Inferior parietal cortex (tissue), 1 donor: ENCODE measurements at regions not wholly inside any gene's neighbourhood (a gene's known extent, or its start where the extent isn't known, plus 50 kb on each side); places are given as distances from the start of the nearest gene placed in this dataset.

Source experiments
- DNase-seq: peaks from one replicate; pipeline ENCODE4 v3.0.0-alpha.2; 2016; ENCODE audit errors: extremely low spot score

- no peak for DNase-seq
These were observed 226.9 kb upstream of the CRY1 start for GRCh38 chr12:107320033-107320928.

- no peak for DNase-seq
These were observed 227.7 kb upstream of the CRY1 start for GRCh38 chr12:107320929-107321631.

- no peak for DNase-seq
These were observed 228.7 kb upstream of the CRY1 start for GRCh38 chr12:107322063-107322462.

- DNase-seq, result no peak
These were observed 231.8 kb upstream of the CRY1 start for GRCh38 chr12:107325075-107325608.

GRCh38 chr12:107326237-107326636, 232.9 kb upstream of the CRY1 start:
- DNase-seq, result no peak

GRCh38 chr12:107327651-107328182, 234.4 kb upstream of the CRY1 start:
- no peak for DNase-seq

GRCh38 chr12:107328442-107329133, 235.2 kb upstream of the CRY1 start:
- no peak for DNase-seq

- no peak for DNase-seq
These were observed 236.4 kb upstream of the CRY1 start for GRCh38 chr12:107329569-107330324.

GRCh38 chr12:107330831-107331431, 237.6 kb upstream of the CRY1 start:
- no peak for DNase-seq

GRCh38 chr12:107331471-107331870, 238.1 kb upstream of the CRY1 start:
- no peak for DNase-seq

- no peak for DNase-seq
These were observed 238.6 kb upstream of the CRY1 start for GRCh38 chr12:107331912-107332311.

- DNase-seq, result no peak
These were observed 239.4 kb upstream of the CRY1 start for GRCh38 chr12:107332743-107333142.

- no peak for DNase-seq
These were observed 242.6 kb upstream of the CRY1 start for GRCh38 chr12:107335802-107336570.

- no peak for DNase-seq
These were observed 243.3 kb upstream of the CRY1 start for GRCh38 chr12:107336695-107337094.

GRCh38 chr12:107337346-107338095, 244.2 kb upstream of the CRY1 start:
- no peak for DNase-seq

- DNase-seq, result no peak
These were observed 246.1 kb upstream of the CRY1 start for GRCh38 chr12:107339487-107339886.

- no peak for DNase-seq
These were observed 246.6 kb upstream of the CRY1 start for GRCh38 chr12:107339932-107340331.

- DNase-seq, result no peak
These were observed 247.5 kb upstream of the CRY1 start for GRCh38 chr12:107340898-107341297.
